IPS DF 4.7 (cell line): ENCODE measurements at regions not wholly inside any gene's neighbourhood (a gene's known extent, or its start where the extent isn't known, plus 50 kb on each side); places are given as distances from the start of the nearest gene placed in this dataset.

Source experiments
- DNase-seq: peaks from one replicate; pipeline ENCODE4 v3.0.0-alpha.2; 2013; ENCODE audit warnings: low spot score; ENCODE audit errors: extremely low read depth

GRCh38 chr3:102143536-102143935 lies 291.3 kb upstream of the ZPLD1 start:
- no peak for DNase-seq

- no peak for DNase-seq
These were observed 290.8 kb upstream of the ZPLD1 start for GRCh38 chr3:102144063-102144462.

- DNase-seq = no peak
These were observed 286.0 kb upstream of the ZPLD1 start for GRCh38 chr3:102148598-102149337.

- DNase-seq = no peak
These were observed 282.9 kb upstream of the ZPLD1 start for GRCh38 chr3:102151935-102152334.

GRCh38 chr3:102156426-102156825 lies 278.4 kb upstream of the ZPLD1 start:
- DNase-seq = no peak

- no peak for DNase-seq
These were observed 276.6 kb upstream of the ZPLD1 start for GRCh38 chr3:102158080-102158740.

GRCh38 chr3:102159810-102160451 lies 274.9 kb upstream of the ZPLD1 start:
- DNase-seq = no peak

- DNase-seq = no peak
These were observed 273.3 kb upstream of the ZPLD1 start for GRCh38 chr3:102161384-102162006.

GRCh38 chr3:102162251-102162650 lies 272.6 kb upstream of the ZPLD1 start:
- no peak for DNase-seq

- no peak for DNase-seq
These were observed 271.6 kb upstream of the ZPLD1 start for GRCh38 chr3:102163039-102163817.

GRCh38 chr3:102163818-102164154 lies 271.0 kb upstream of the ZPLD1 start:
- no peak for DNase-seq

GRCh38 chr3:102165367-102165766 lies 269.4 kb upstream of the ZPLD1 start:
- no peak for DNase-seq

GRCh38 chr3:102169915-102170479 lies 264.8 kb upstream of the ZPLD1 start:
- no peak for DNase-seq

- no peak for DNase-seq
These were observed 264.3 kb upstream of the ZPLD1 start for GRCh38 chr3:102170545-102170944.

GRCh38 chr3:102174312-102174712 lies 260.5 kb upstream of the ZPLD1 start:
- DNase-seq = no peak

GRCh38 chr3:102174832-102175374 lies 259.9 kb upstream of the ZPLD1 start:
- no peak for DNase-seq

- no peak for DNase-seq
These were observed 258.3 kb upstream of the ZPLD1 start for GRCh38 chr3:102176333-102177050.

- no peak for DNase-seq
These were observed 257.6 kb upstream of the ZPLD1 start for GRCh38 chr3:102177075-102177755.

GRCh38 chr3:102178817-102179216 lies 256.0 kb upstream of the ZPLD1 start:
- DNase-seq = no peak
